ENCODE measurements at regions not wholly inside any gene's neighbourhood (a gene's known extent, or its start where the extent isn't known, plus 50 kb on each side); places are given as distances from the start of the nearest gene placed in this dataset.

DNA sequence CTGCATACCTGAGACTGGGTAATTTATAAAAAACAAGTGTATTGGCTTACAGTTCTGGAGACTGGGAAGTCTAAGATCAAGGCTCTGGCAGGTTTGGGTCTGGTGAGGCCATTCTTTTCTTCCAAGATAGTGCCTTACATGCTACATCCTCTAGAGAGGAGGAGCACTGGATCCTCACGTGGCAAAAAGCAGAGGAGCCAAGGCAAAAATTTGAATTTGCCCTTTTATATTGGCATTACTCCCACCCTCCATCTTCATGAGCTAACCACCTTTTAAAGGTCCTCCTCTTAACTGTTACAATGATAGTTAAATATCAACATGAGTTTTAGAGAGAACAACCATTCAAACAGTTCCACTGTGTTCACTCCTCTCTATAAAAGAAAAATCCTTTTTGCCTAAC, 286.3 kb upstream of the SEL1L start:
- Mint-ChIP-seq H3K27me3 (no peaks in the 10 kb centered on the region), H3K36me3 (no peaks in the 10 kb centered on the region), H3K27ac (no peak overlapping the region), H3K4me3 (no peak overlapping the region), H3K4me1 (no peaks in the 10 kb centered on the region), H3K9me3 (peaks cover 0 to 23% (median 4%) of the 10 kb centered on the region in 11 donors)
- ChIA-PET POLR2A (no interaction called here), CTCF (no interaction called here)
- Histone ChIP-seq H3K9me3 (ENCODE audit: control insufficient read depth in 2 of 3, low read length in 3 of 3) (no peaks in the 10 kb centered on the region), H3K4me1 (ENCODE audit: control insufficient read depth in 2 of 2, insufficient read depth in 2 of 2, low read length in 2 of 2) (no peaks in the 10 kb centered on the region), H3K27me3 (ENCODE audit: control insufficient read depth in 2 of 2, insufficient read depth in 2 of 2, low read length in 2 of 2) (no peaks in the 10 kb centered on the region), H3K4me3 (ENCODE audit: low read length) (no peak overlapping the region), H3K27ac (ENCODE audit: low read depth, low read length) (no peak overlapping the region), H3K36me3 (ENCODE audit: control insufficient read depth in 2 of 3, insufficient read depth in 3 of 3, low read length in 3 of 3) (no peaks in the 10 kb centered on the region)
- intact Hi-C loops (cut with micrococcal nuclease), result no loop called here
- no peak for ATAC-seq
- DNase-seq, result no peak

GRCh38 chr14:81826081-81826480, 292.4 kb upstream of the SEL1L start:
- no peak for ATAC-seq
- intact Hi-C loops (cut with micrococcal nuclease), result no loop called here
- no peaks in the 10 kb centered on the region for H3K27me3 Mint-ChIP-seq
- H3K9me3 Mint-ChIP-seq, result peaks cover 0 to 32% (median 13%) of the 10 kb centered on the region in 11 donors
- no peaks in the 10 kb centered on the region for H3K36me3 ChIP-seq (ENCODE audit: control insufficient read depth in 2 of 3, insufficient read depth in 3 of 3, low read length in 3 of 3)
- no peak overlapping the region for H3K4me3 Mint-ChIP-seq
- H3K4me1 ChIP-seq (ENCODE audit: control insufficient read depth in 2 of 2, insufficient read depth in 2 of 2, low read length in 2 of 2), result no peaks in the 10 kb centered on the region
- no peak overlapping the region for H3K27ac Mint-ChIP-seq
- H3K9me3 ChIP-seq (ENCODE audit: control insufficient read depth in 2 of 3, low read length in 3 of 3), result no peaks in the 10 kb centered on the region
- no peak for DNase-seq
- no peaks in the 10 kb centered on the region for H3K27me3 ChIP-seq (ENCODE audit: control insufficient read depth in 2 of 2, insufficient read depth in 2 of 2, low read length in 2 of 2)
- H3K4me1 Mint-ChIP-seq, result no peaks in the 10 kb centered on the region
- H3K27ac ChIP-seq (ENCODE audit: low read depth, low read length), result no peak overlapping the region
- POLR2A ChIA-PET, result no interaction called here
- H3K36me3 Mint-ChIP-seq, result no peaks in the 10 kb centered on the region
- CTCF ChIA-PET, result no interaction called here
- no peak overlapping the region for H3K4me3 ChIP-seq (ENCODE audit: low read length)

DNA sequence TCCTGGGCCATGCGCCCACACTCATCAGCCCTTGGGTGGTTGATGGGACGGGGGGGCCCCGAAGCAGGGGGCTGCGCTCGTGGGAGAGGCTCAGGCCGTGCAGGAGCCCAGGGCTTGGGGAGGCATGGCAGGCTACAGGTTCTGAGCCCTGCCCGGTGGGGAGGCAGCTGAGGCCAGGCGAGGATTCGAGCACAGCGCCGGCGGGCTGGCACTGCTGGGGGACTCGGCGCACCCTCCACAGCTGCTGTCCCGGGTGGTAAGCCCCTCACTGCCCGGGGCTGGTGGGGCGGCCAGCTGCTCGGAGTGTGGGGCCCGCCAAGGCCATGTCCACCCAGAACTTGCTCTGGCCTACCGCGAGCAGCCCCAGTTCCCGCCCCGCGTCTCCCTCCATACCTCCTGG, 295.8 kb upstream of the SEL1L start:
- CTCF ChIA-PET, result no interaction called here
- Mint-ChIP-seq H3K4me1 (no peaks in the 10 kb centered on the region), H3K4me3 (no peak overlapping the region), H3K9me3 (peaks cover 0 to 19% (median 10%) of the 10 kb centered on the region in 11 donors), H3K27ac (no peak overlapping the region), H3K36me3 (no peaks in the 10 kb centered on the region), H3K27me3 (no peaks in the 10 kb centered on the region)
- Histone ChIP-seq H3K27ac (ENCODE audit: low read depth, low read length) (no peak overlapping the region), H3K27me3 (ENCODE audit: control insufficient read depth in 2 of 2, insufficient read depth in 2 of 2, low read length in 2 of 2) (no peaks in the 10 kb centered on the region), H3K4me1 (ENCODE audit: control insufficient read depth in 2 of 2, insufficient read depth in 2 of 2, low read length in 2 of 2) (no peaks in the 10 kb centered on the region), H3K36me3 (ENCODE audit: control insufficient read depth in 2 of 3, insufficient read depth in 3 of 3, low read length in 3 of 3) (no peaks in the 10 kb centered on the region), H3K9me3 (ENCODE audit: control insufficient read depth in 2 of 3, low read length in 3 of 3) (no peaks in the 10 kb centered on the region), H3K4me3 (ENCODE audit: low read length) (no peak overlapping the region)
- POLR2A ChIA-PET, result no interaction called here
- no peak for DNase-seq
- ATAC-seq, result no peak
- intact Hi-C loops (cut with micrococcal nuclease), result no loop called here

DNA sequence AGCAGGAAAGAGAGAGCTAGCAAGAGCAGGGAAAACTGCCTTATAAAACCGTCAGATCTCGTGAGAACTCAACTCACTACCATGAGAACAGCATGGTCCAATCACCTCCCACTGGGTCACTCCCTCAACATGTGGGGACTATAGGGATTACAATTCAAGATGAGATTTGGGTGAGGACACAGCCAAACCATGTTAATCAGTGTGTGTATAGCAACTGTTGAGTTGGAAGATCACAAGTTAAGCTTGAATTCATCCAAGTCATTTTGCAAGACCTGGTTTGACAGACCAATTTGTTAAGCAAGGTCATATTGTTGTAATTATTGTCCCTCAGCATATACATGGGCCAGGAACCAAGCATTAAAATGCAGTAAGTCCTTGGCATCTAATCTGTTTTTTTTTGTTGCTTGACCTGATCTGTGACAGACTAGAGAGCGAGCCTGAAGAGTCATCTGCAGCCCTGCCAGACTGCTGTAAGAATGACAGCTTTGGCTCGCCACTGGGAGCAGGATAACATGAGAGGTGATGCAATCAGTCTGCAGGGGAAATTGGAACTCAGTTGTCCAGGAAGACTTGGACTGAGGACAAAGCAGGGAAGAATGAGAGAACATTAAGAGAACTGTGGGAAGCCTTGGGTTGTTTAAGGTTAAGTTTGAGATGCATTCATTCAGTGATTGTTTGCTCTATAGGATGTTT, 297.6 kb upstream of the SEL1L start:
- H3K4me3 Mint-ChIP-seq, result no peak overlapping the region
- CTCF ChIA-PET, result no interaction called here
- peaks cover 5 to 24% (median 14%) of the 10 kb centered on the region in 11 donors for H3K9me3 Mint-ChIP-seq
- POLR2A ChIA-PET, result no interaction called here
- H3K4me3 ChIP-seq (ENCODE audit: low read length), result no peak overlapping the region
- no peaks in the 10 kb centered on the region for H3K4me1 Mint-ChIP-seq
- no peaks in the 10 kb centered on the region for H3K36me3 ChIP-seq (ENCODE audit: control insufficient read depth in 2 of 3, insufficient read depth in 3 of 3, low read length in 3 of 3)
- H3K4me1 ChIP-seq (ENCODE audit: control insufficient read depth in 2 of 2, insufficient read depth in 2 of 2, low read length in 2 of 2), result no peaks in the 10 kb centered on the region
- intact Hi-C loops (cut with micrococcal nuclease), result no loop called here
- H3K9me3 ChIP-seq (ENCODE audit: control insufficient read depth in 2 of 3, low read length in 3 of 3), result peaks cover 0 to 4% (median 0%) of the 10 kb centered on the region in 3 experiments
- DNase-seq, result no peak
- no peak for ATAC-seq
- H3K36me3 Mint-ChIP-seq, result peaks cover 0 to 4% (median 0%) of the 10 kb centered on the region in 5 donors
- H3K27me3 ChIP-seq (ENCODE audit: control insufficient read depth in 2 of 2, insufficient read depth in 2 of 2, low read length in 2 of 2), result no peaks in the 10 kb centered on the region
- H3K27ac Mint-ChIP-seq, result no peak overlapping the region
- no peak overlapping the region for H3K27ac ChIP-seq (ENCODE audit: low read depth, low read length)
- no peaks in the 10 kb centered on the region for H3K27me3 Mint-ChIP-seq

DNA sequence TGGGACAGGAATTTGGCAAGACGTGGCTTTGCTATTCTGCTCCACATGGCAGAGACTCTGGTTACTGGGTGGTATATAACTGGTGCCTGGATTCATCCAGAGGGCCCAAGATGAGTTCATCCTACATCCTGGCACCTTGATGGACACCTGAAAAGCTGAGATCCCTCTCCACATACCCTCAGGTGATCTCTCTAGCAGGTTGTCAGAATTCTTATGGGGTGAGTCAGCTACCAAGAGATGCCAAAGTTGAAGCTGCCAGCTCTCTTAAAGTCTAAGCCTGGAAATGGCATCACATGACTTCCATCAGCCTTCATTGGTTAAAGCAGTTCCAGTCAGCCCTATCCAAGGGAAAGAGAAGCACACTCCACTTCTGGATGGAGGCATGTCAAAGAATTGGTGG, 300.7 kb upstream of the SEL1L start:
- DNase-seq, result no peak
- Histone ChIP-seq H3K9me3 (ENCODE audit: control insufficient read depth in 2 of 3, low read length in 3 of 3) (peaks cover 0 to 6% (median 0%) of the 10 kb centered on the region in 3 experiments), H3K36me3 (ENCODE audit: control insufficient read depth in 2 of 3, insufficient read depth in 3 of 3, low read length in 3 of 3) (no peaks in the 10 kb centered on the region), H3K27me3 (ENCODE audit: control insufficient read depth in 2 of 2, insufficient read depth in 2 of 2, low read length in 2 of 2) (no peaks in the 10 kb centered on the region), H3K4me1 (ENCODE audit: control insufficient read depth in 2 of 2, insufficient read depth in 2 of 2, low read length in 2 of 2) (no peaks in the 10 kb centered on the region), H3K4me3 (ENCODE audit: low read length) (no peak overlapping the region), H3K27ac (ENCODE audit: low read depth, low read length) (no peak overlapping the region)
- no peak overlapping the region for H3K27ac Mint-ChIP-seq
- no peaks in the 10 kb centered on the region for H3K27me3 Mint-ChIP-seq
- intact Hi-C loops (cut with micrococcal nuclease), result no loop called here
- H3K9me3 Mint-ChIP-seq, result peaks cover 5 to 27% (median 11%) of the 10 kb centered on the region in 11 donors
- ATAC-seq, result no peak
- ChIA-PET CTCF (no interaction called here), POLR2A (no interaction called here)
- no peaks in the 10 kb centered on the region for H3K4me1 Mint-ChIP-seq
- no peak overlapping the region for H3K4me3 Mint-ChIP-seq
- peaks cover 0 to 5% (median 0%) of the 10 kb centered on the region in 5 donors for H3K36me3 Mint-ChIP-seq

DNA sequence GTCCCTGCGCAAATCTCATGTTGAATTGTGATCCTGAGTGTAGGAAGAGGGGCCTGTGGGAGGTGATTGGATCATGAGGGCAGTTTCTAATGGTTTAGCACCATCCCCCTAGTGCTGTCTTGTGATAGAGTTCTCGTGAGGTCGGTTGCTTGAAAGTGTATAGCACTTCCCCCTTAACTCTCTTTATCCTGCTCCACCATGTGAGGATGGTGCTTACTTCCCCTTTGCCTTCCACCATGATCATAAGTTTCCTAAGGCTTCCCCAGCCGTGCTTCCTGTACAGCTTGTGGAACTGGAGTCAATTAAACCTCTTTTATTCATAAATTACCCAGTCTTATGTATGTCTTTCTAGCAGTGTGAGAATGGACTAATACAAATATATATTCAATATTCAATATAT, 303.7 kb upstream of the SEL1L start:
- no peak overlapping the region for H3K27ac Mint-ChIP-seq
- ATAC-seq (no peak), DNase-seq (no peak)
- intact Hi-C loops (cut with micrococcal nuclease), result no loop called here
- Histone ChIP-seq H3K27me3 (ENCODE audit: control insufficient read depth in 2 of 2, insufficient read depth in 2 of 2, low read length in 2 of 2) (no peaks in the 10 kb centered on the region), H3K27ac (ENCODE audit: low read depth, low read length) (no peak overlapping the region), H3K9me3 (ENCODE audit: control insufficient read depth in 2 of 3, low read length in 3 of 3) (peaks cover 0 to 6% (median 0%) of the 10 kb centered on the region in 3 experiments), H3K36me3 (ENCODE audit: control insufficient read depth in 2 of 3, insufficient read depth in 3 of 3, low read length in 3 of 3) (no peaks in the 10 kb centered on the region), H3K4me3 (ENCODE audit: low read length) (no peak overlapping the region), H3K4me1 (ENCODE audit: control insufficient read depth in 2 of 2, insufficient read depth in 2 of 2, low read length in 2 of 2) (no peaks in the 10 kb centered on the region)
- H3K4me1 Mint-ChIP-seq, result no peaks in the 10 kb centered on the region
- ChIA-PET CTCF (no interaction called here), POLR2A (no interaction called here)
- H3K4me3 Mint-ChIP-seq, result no peak overlapping the region
- H3K9me3 Mint-ChIP-seq, result peaks cover 5 to 21% (median 11%) of the 10 kb centered on the region in 11 donors
- H3K36me3 Mint-ChIP-seq, result peaks cover 0 to 5% (median 0%) of the 10 kb centered on the region in 5 donors
- no peaks in the 10 kb centered on the region for H3K27me3 Mint-ChIP-seq

- Mint-ChIP-seq H3K4me1 (no peaks in the 10 kb centered on the region), H3K27me3 (no peaks in the 10 kb centered on the region), H3K27ac (no peak overlapping the region), H3K9me3 (peaks cover 6 to 21% (median 11%) of the 10 kb centered on the region in 11 donors), H3K36me3 (peaks cover 0 to 5% (median 0%) of the 10 kb centered on the region in 5 donors), H3K4me3 (no peak overlapping the region)
- Histone ChIP-seq H3K36me3 (ENCODE audit: control insufficient read depth in 2 of 3, insufficient read depth in 3 of 3, low read length in 3 of 3) (no peaks in the 10 kb centered on the region), H3K27ac (ENCODE audit: low read depth, low read length) (no peak overlapping the region), H3K4me1 (ENCODE audit: control insufficient read depth in 2 of 2, insufficient read depth in 2 of 2, low read length in 2 of 2) (no peaks in the 10 kb centered on the region), H3K4me3 (ENCODE audit: low read length) (no peak overlapping the region), H3K9me3 (ENCODE audit: control insufficient read depth in 2 of 3, low read length in 3 of 3) (peaks cover 0 to 6% (median 0%) of the 10 kb centered on the region in 3 experiments), H3K27me3 (ENCODE audit: control insufficient read depth in 2 of 2, insufficient read depth in 2 of 2, low read length in 2 of 2) (no peaks in the 10 kb centered on the region)
- ATAC-seq (no peak), DNase-seq (no peak)
- CTCF ChIA-PET, result no interaction called here
- intact Hi-C loops (cut with micrococcal nuclease), result no loop called here
- POLR2A ChIA-PET, result no interaction called here
These were observed 305.4 kb upstream of the SEL1L start for GRCh38 chr14:81839056-81839455.

Measured in naive thymus-derived CD4-positive, alpha-beta T cell (primary cell).